GM19023 (cell line): ENCODE measurements at regions not wholly inside any gene's neighbourhood (a gene's known extent, or its start where the extent isn't known, plus 50 kb on each side); places are given as distances from the start of the nearest gene placed in this dataset.
"Not testable (repeated sequence)": the region's sequence is repeated elsewhere in the genome, so short reads cannot be mapped to it uniquely, and the experiment has no call there.

Experiments
- ATAC-seq: cut with Tn5 transposase; IDR thresholded peaks from one replicate; pipeline ENCODE4 v1.9.1; 2021; ENCODE audit warnings: mild to moderate bottlenecking, moderate library complexity; ENCODE audit not compliant: unreplicated experiment

GRCh38 chr14:70269582-70269981, 80.8 kb upstream of the SLC8A3 start:
- ATAC-seq, result no peak

GRCh38 chr14:70268760-70269159, 80.0 kb upstream of the SLC8A3 start:
- ATAC-seq, result no peak

GRCh38 chr14:70266157-70266556, 77.4 kb upstream of the SLC8A3 start:
- ATAC-seq, result no peak

GRCh38 chr14:70265422-70265821, 76.7 kb upstream of the SLC8A3 start:
- no peak for ATAC-seq

GRCh38 chr14:70259420-70259819, 70.7 kb upstream of the SLC8A3 start:
- no peak for ATAC-seq

GRCh38 chr14:70257526-70257925, 68.8 kb upstream of the SLC8A3 start:
- no peak for ATAC-seq

- no peak for ATAC-seq
These were observed 67.8 kb upstream of the SLC8A3 start for GRCh38 chr14:70256601-70257000.

GRCh38 chr14:70255071-70256057, 66.6 kb upstream of the SLC8A3 start:
- not testable (repeated sequence) for ATAC-seq

GRCh38 chr14:70254476-70254961, 65.8 kb upstream of the SLC8A3 start:
- peak; percentile 52 for ATAC-seq

- ATAC-seq, result not testable (repeated sequence)
These were observed 64.8 kb upstream of the SLC8A3 start for GRCh38 chr14:70253547-70253946.

- no peak for ATAC-seq
These were observed 56.3 kb upstream of the SLC8A3 start for GRCh38 chr14:70245026-70245425.

- peak; percentile 88 for ATAC-seq
These were observed 51.1 kb upstream of the SLC8A3 start for GRCh38 chr14:70239802-70240201.

GRCh38 chr14:70238635-70239034, 49.9 kb upstream of the SLC8A3 start:
- ATAC-seq, result not testable (repeated sequence)
